HK-2 (cell line): ENCODE measurements at regions not wholly inside any gene's neighbourhood (a gene's known extent, or its start where the extent isn't known, plus 50 kb on each side); places are given as distances from the start of the nearest gene placed in this dataset.

Source experiments
- DNase-seq: peaks from one replicate; pipeline ENCODE4 v3.0.0-alpha.2; 2018; ENCODE audit not compliant: unreplicated experiment

- DNase-seq, result peak; percentile 4
Observed at GRCh38 chr13:80132741-80133601, 208.0 kb downstream of the SPRY2 start.

- no peak for DNase-seq
Observed at GRCh38 chr13:80131204-80131603, 209.7 kb downstream of the SPRY2 start.

- no peak for DNase-seq
Observed at GRCh38 chr13:80126389-80127068, 214.4 kb downstream of the SPRY2 start.

GRCh38 chr13:80123945-80124344 lies 217.0 kb downstream of the SPRY2 start:
- no peak for DNase-seq

GRCh38 chr13:80121038-80121437 lies 219.9 kb downstream of the SPRY2 start:
- no peak for DNase-seq

GRCh38 chr13:80118506-80118905 lies 222.4 kb downstream of the SPRY2 start:
- no peak for DNase-seq

GRCh38 chr13:80118099-80118498 lies 222.8 kb downstream of the SPRY2 start:
- DNase-seq, result no peak

GRCh38 chr13:80117515-80117914 lies 223.4 kb downstream of the SPRY2 start:
- no peak for DNase-seq

GRCh38 chr13:80116107-80116506 lies 224.8 kb downstream of the SPRY2 start:
- no peak for DNase-seq

- no peak for DNase-seq
Observed at GRCh38 chr13:80115616-80116015, 225.3 kb downstream of the SPRY2 start.

GRCh38 chr13:80113714-80114454 lies 227.0 kb downstream of the SPRY2 start:
- no peak for DNase-seq

- DNase-seq, result no peak
Observed at GRCh38 chr13:80109303-80109702, 231.6 kb downstream of the SPRY2 start.

- no peak for DNase-seq
Observed at GRCh38 chr13:80105350-80105749, 235.6 kb downstream of the SPRY2 start.

GRCh38 chr13:80101040-80101439 lies 239.9 kb downstream of the SPRY2 start:
- no peak for DNase-seq

GRCh38 chr13:80100636-80101035 lies 240.3 kb downstream of the SPRY2 start:
- DNase-seq, result no peak

GRCh38 chr13:80097561-80097960 lies 243.4 kb downstream of the SPRY2 start:
- DNase-seq, result no peak

GRCh38 chr13:80096383-80096782 lies 244.5 kb downstream of the SPRY2 start:
- DNase-seq, result no peak

- DNase-seq, result no peak
Observed at GRCh38 chr13:80094526-80094925, 246.4 kb downstream of the SPRY2 start.

- no peak for DNase-seq
Observed at GRCh38 chr13:80093888-80094287, 247.0 kb downstream of the SPRY2 start.

- no peak for DNase-seq
Observed at GRCh38 chr13:80086304-80086721, 254.6 kb downstream of the SPRY2 start.

GRCh38 chr13:80083853-80084676 lies 256.9 kb downstream of the SPRY2 start:
- no peak for DNase-seq
